WTC11 (cell line): ENCODE measurements at regions not wholly inside any gene's neighbourhood (a gene's known extent, or its start where the extent isn't known, plus 50 kb on each side); places are given as distances from the start of the nearest gene placed in this dataset.

Experiments
- ATAC-seq: fragments of 200-7000 bp; cut with Tn5 transposase; 2 replicates; pipeline ENCODE4 v1.10.0; 2021; ENCODE audit warnings: mild to moderate bottlenecking, moderate library complexity
- CTCF ChIA-PET: fragments of 300-600 bp; sonication (Branson Sonifier 250); formaldehyde crosslinking; loops from one replicate; lab custom pipeline; 2021; ENCODE audit warnings: antibody characterized with exemption; lab: Charles Lee
- POLR2A ChIA-PET: fragments of 350-600 bp; sonication (Branson Sonifier 250); formaldehyde crosslinking; loops from one replicate; lab custom pipeline; 2021; ENCODE audit warnings: antibody characterized with exemption; lab: Charles Lee
- DNase-seq: peaks from one replicate; pipeline ENCODE4 v3.0.0; 2021; ENCODE audit warnings: low spot score
- H3K27ac Mint-ChIP-seq: 2 replicates; pipeline ENCODE4 v1.8.0; 2021; ENCODE audit warnings: mixed read lengths
- H3K27me3 Mint-ChIP-seq: 2 replicates; pipeline ENCODE4 v1.8.0; 2021; ENCODE audit warnings: low read depth, mild to moderate bottlenecking, moderate library complexity, mixed read lengths
- H3K36me3 Mint-ChIP-seq: 2 replicates; pipeline ENCODE4 v1.8.0; 2021; ENCODE audit warnings: mixed read lengths
- H3K4me1 Mint-ChIP-seq: 2 replicates; pipeline ENCODE4 v1.8.0; 2022; ENCODE audit warnings: mixed read lengths
- H3K4me3 Mint-ChIP-seq: 2 replicates; pipeline ENCODE4 v1.8.0; 2021; ENCODE audit warnings: mild to moderate bottlenecking, moderate library complexity, mixed read lengths
- H3K9me3 Mint-ChIP-seq: 2 replicates; pipeline ENCODE4 v1.8.0; 2021; ENCODE audit warnings: mixed read lengths
- ATF1 ChIP-seq: sonication (generic); formaldehyde crosslinking; IDR thresholded peaks from 2 replicates; pipeline ENCODE4 v1.8.1; 2023; ENCODE audit warnings: mild to moderate bottlenecking, moderate library complexity, missing genetic modification reagents
- ATF2 ChIP-seq: sonication (generic); formaldehyde crosslinking; IDR thresholded peaks from 2 replicates; pipeline ENCODE4 v1.8.1; 2022; ENCODE audit warnings: low read depth, missing genetic modification reagents, borderline replicate concordance
- CREM ChIP-seq: sonication (generic); formaldehyde crosslinking; IDR thresholded peaks from 2 replicates; pipeline ENCODE4 v1.8.1; 2022; ENCODE audit warnings: mild to moderate bottlenecking, missing genetic modification reagents, moderate library complexity
- E2F1 ChIP-seq: sonication (generic); formaldehyde crosslinking; IDR thresholded peaks from 2 replicates; pipeline ENCODE4 v1.8.0; 2022; ENCODE audit warnings: mild to moderate bottlenecking, missing genetic modification reagents
- E2F4 ChIP-seq: sonication (generic); formaldehyde crosslinking; IDR thresholded peaks from 2 replicates; pipeline ENCODE4 v1.8.1; 2022; ENCODE audit warnings: low read depth, mild to moderate bottlenecking, moderate library complexity, missing genetic modification reagents, borderline replicate concordance
- E2F5 ChIP-seq: sonication (generic); formaldehyde crosslinking; IDR thresholded peaks from 2 replicates; pipeline ENCODE4 v1.8.1; 2022; ENCODE audit warnings: mild to moderate bottlenecking, moderate library complexity, missing genetic modification reagents
- FOXP4 ChIP-seq: sonication (generic); formaldehyde crosslinking; IDR thresholded peaks from 2 replicates; pipeline ENCODE4 v1.8.0; 2022; ENCODE audit warnings: mild to moderate bottlenecking, missing genetic modification reagents
- MAX ChIP-seq: sonication (generic); formaldehyde crosslinking; IDR thresholded peaks from 2 replicates; pipeline ENCODE4 v1.8.0; 2022; ENCODE audit warnings: mild to moderate bottlenecking, missing genetic modification reagents
- NR2C2 ChIP-seq: sonication (generic); formaldehyde crosslinking; IDR thresholded peaks from 2 replicates; pipeline ENCODE4 v1.8.0; 2022; ENCODE audit warnings: mild to moderate bottlenecking, missing genetic modification reagents
- SMAD3 ChIP-seq: sonication (generic); formaldehyde crosslinking; IDR thresholded peaks from 2 replicates; pipeline ENCODE4 v1.8.0; 2022; ENCODE audit warnings: missing genetic modification reagents, mild to moderate bottlenecking, borderline replicate concordance
- ZNF317 ChIP-seq: sonication (generic); formaldehyde crosslinking; IDR thresholded peaks from 2 replicates; pipeline ENCODE4 v1.8.1; 2023; ENCODE audit warnings: low read depth, mild to moderate bottlenecking, moderate library complexity, missing genetic modification reagents, borderline replicate concordance
- ZNF396 ChIP-seq: fragments of 250-450 bp; sonication (Bioruptor Pico); IDR thresholded peaks from 2 replicates; pipeline ENCODE4 v1.8.0; 2021; ENCODE audit warnings: mild to moderate bottlenecking, moderate library complexity, borderline replicate concordance
- ZNF532 ChIP-seq: fragments of 250-450 bp; sonication (Bioruptor Pico); IDR thresholded peaks from 2 replicates; pipeline ENCODE4 v1.9.0; 2021; ENCODE audit warnings: mild to moderate bottlenecking, borderline replicate concordance

- Mint-ChIP-seq H3K27me3 (no peaks in the 10 kb centered on the region; the same call in 1 of the 2 replicates), H3K27ac (no peak overlapping the region), H3K4me3 (no peak overlapping the region), H3K36me3 (no peaks in the 10 kb centered on the region), H3K9me3 (no peaks in the 10 kb centered on the region), H3K4me1 (no peaks in the 10 kb centered on the region)
- ATAC-seq, result no peak
- TF ChIP-seq ZNF396 (CRISPR knock-in tag) (no peak), ATF1 (CRISPR knock-in tag) (no peak), FOXP4 (CRISPR knock-in tag) (no peak), ATF2 (CRISPR knock-in tag) (no peak), E2F5 (CRISPR knock-in tag) (no peak), E2F4 (CRISPR knock-in tag) (no peak), NR2C2 (no peak), MAX (CRISPR knock-in tag) (no peak), CREM (CRISPR knock-in tag) (no peak), SMAD3 (CRISPR knock-in tag) (no peak), E2F1 (CRISPR knock-in tag) (no peak), ZNF532 (CRISPR knock-in tag) (no peak), ZNF317 (CRISPR knock-in tag) (no peak)
- ChIA-PET POLR2A (no interaction called here), CTCF (interaction anchor here (0.7 to 2.6 kb wide), 3 partner anchors 25 to 132 kb away, joined by 4 to 9 read pairs (median 4); no protein-coding TSS in a partner anchor)
- no peak for DNase-seq
Measured at GRCh38 chr21:15495965-15496364, 233.8 kb upstream of the USP25 start.
